ENCODE measurements at regions not wholly inside any gene's neighbourhood (a gene's known extent, or its start where the extent isn't known, plus 50 kb on each side); places are given as distances from the start of the nearest gene placed in this dataset.

- no peak overlapping the region for H3K4me3 ChIP-seq (ENCODE audit: low read depth, low read length)
- ChIA-PET POLR2A (no interaction called here), CTCF (no interaction called here)
- no peaks in the 10 kb centered on the region for H3K27me3 ChIP-seq (ENCODE audit: control insufficient read depth, insufficient read depth, low read length)
- no peak for DNase-seq (ENCODE audit: low read depth, low spot score)
- no peak for TF ChIP-seq CTCF (IDR thresholded peaks at IDR 0.05; ENCODE audit: low read depth, low read length)
- no peak overlapping the region for H3K27ac ChIP-seq (ENCODE audit: low read depth, low read length)
- no peaks in the 10 kb centered on the region for H3K9me3 ChIP-seq (ENCODE audit: control insufficient read depth, insufficient read depth, low read length)
Measured at GRCh38 chr5:105740242-105740641, 1930.5 kb downstream of the EFNA5 start.

- ChIA-PET CTCF (no interaction called here), POLR2A (no interaction called here)
- no peaks in the 10 kb centered on the region for H3K27me3 ChIP-seq (ENCODE audit: control insufficient read depth, insufficient read depth, low read length)
- DNase-seq (ENCODE audit: low read depth, low spot score) = no peak
- H3K27ac ChIP-seq (ENCODE audit: low read depth, low read length) = no peak overlapping the region
- TF ChIP-seq CTCF (IDR thresholded peaks at IDR 0.05; ENCODE audit: low read depth, low read length) = no peak
- H3K4me3 ChIP-seq (ENCODE audit: low read depth, low read length) = no peak overlapping the region
- H3K9me3 ChIP-seq (ENCODE audit: control insufficient read depth, insufficient read depth, low read length) = no peaks in the 10 kb centered on the region
Measured at GRCh38 chr5:105739732-105740131, 1931.0 kb downstream of the EFNA5 start.

GRCh38 chr5:105735704-105736103, 1935.0 kb downstream of the EFNA5 start:
- ChIA-PET POLR2A (no interaction called here), CTCF (no interaction called here)
- no peak overlapping the region for H3K27ac ChIP-seq (ENCODE audit: low read depth, low read length)
- TF ChIP-seq CTCF (IDR thresholded peaks at IDR 0.05; ENCODE audit: low read depth, low read length) = no peak
- H3K27me3 ChIP-seq (ENCODE audit: control insufficient read depth, insufficient read depth, low read length) = no peaks in the 10 kb centered on the region
- DNase-seq (ENCODE audit: low read depth, low spot score) = no peak
- no peak overlapping the region for H3K4me3 ChIP-seq (ENCODE audit: low read depth, low read length)
- H3K9me3 ChIP-seq (ENCODE audit: control insufficient read depth, insufficient read depth, low read length) = no peaks in the 10 kb centered on the region

- Histone ChIP-seq H3K4me3 (ENCODE audit: low read depth, low read length) (no peak overlapping the region), H3K27ac (ENCODE audit: low read depth, low read length) (no peak overlapping the region), H3K27me3 (ENCODE audit: control insufficient read depth, insufficient read depth, low read length) (no peaks in the 10 kb centered on the region), H3K9me3 (ENCODE audit: control insufficient read depth, insufficient read depth, low read length) (no peaks in the 10 kb centered on the region)
- ChIA-PET CTCF (no interaction called here), POLR2A (no interaction called here)
- no peak for TF ChIP-seq CTCF (IDR thresholded peaks at IDR 0.05; ENCODE audit: low read depth, low read length)
- DNase-seq (ENCODE audit: low read depth, low spot score) = no peak
Measured at GRCh38 chr5:105730982-105731381, 1939.8 kb downstream of the EFNA5 start.

GRCh38 chr5:105726093-105726492, 1944.6 kb downstream of the EFNA5 start:
- Histone ChIP-seq H3K4me3 (ENCODE audit: low read depth, low read length) (no peak overlapping the region), H3K27ac (ENCODE audit: low read depth, low read length) (no peak overlapping the region), H3K27me3 (ENCODE audit: control insufficient read depth, insufficient read depth, low read length) (no peaks in the 10 kb centered on the region), H3K9me3 (ENCODE audit: control insufficient read depth, insufficient read depth, low read length) (no peaks in the 10 kb centered on the region)
- DNase-seq (ENCODE audit: low read depth, low spot score) = no peak
- POLR2A ChIA-PET = no interaction called here
- TF ChIP-seq CTCF (IDR thresholded peaks at IDR 0.05; ENCODE audit: low read depth, low read length) = no peak
- CTCF ChIA-PET = no interaction called here
